ENCODE measurements at regions not wholly inside any gene's neighbourhood (a gene's known extent, or its start where the extent isn't known, plus 50 kb on each side); places are given as distances from the start of the nearest gene placed in this dataset.
"Not testable (repeated sequence)": the region's sequence is repeated elsewhere in the genome, so short reads cannot be mapped to it uniquely, and the experiment has no call there.

GRCh38 chr14:105709281-105710118 is 183.1 kb downstream of the TMEM121 start:
- Histone ChIP-seq H3K36me3 (ENCODE audit: control insufficient read depth, insufficient read depth, low read length) (no peaks in the 10 kb centered on the region), H3K27ac (ENCODE audit: insufficient read depth, low read length, poor library complexity, severe bottlenecking) (no peak overlapping the region), H3K9me3 (ENCODE audit: control insufficient read depth, low read length) (no peaks in the 10 kb centered on the region), H3K27me3 (replicated peaks; ENCODE audit: control insufficient read depth, insufficient read depth, low read length, poor library complexity, severe bottlenecking) (no peaks in the 10 kb centered on the region), H3K4me3 (ENCODE audit: insufficient read depth, low read depth, low read length, poor library complexity, severe bottlenecking) (no peak overlapping the region), H3K4me1 (ENCODE audit: control insufficient read depth, insufficient read depth, low read length, poor library complexity, severe bottlenecking) (no peaks in the 10 kb centered on the region)
- DNase-seq = no peak

GRCh38 chr14:105710119-105711043 is 184.0 kb downstream of the TMEM121 start:
- DNase-seq = no peak
- H3K4me3 ChIP-seq (ENCODE audit: insufficient read depth, low read depth, low read length, poor library complexity, severe bottlenecking) = no peak overlapping the region
- no peaks in the 10 kb centered on the region for H3K9me3 ChIP-seq (ENCODE audit: control insufficient read depth, low read length)
- no peaks in the 10 kb centered on the region for H3K36me3 ChIP-seq (ENCODE audit: control insufficient read depth, insufficient read depth, low read length)
- no peak overlapping the region for H3K27ac ChIP-seq (ENCODE audit: insufficient read depth, low read length, poor library complexity, severe bottlenecking)
- no peaks in the 10 kb centered on the region for H3K4me1 ChIP-seq (ENCODE audit: control insufficient read depth, insufficient read depth, low read length, poor library complexity, severe bottlenecking)
- no peaks in the 10 kb centered on the region for H3K27me3 ChIP-seq (replicated peaks; ENCODE audit: control insufficient read depth, insufficient read depth, low read length, poor library complexity, severe bottlenecking)

- Histone ChIP-seq H3K27me3 (replicated peaks; ENCODE audit: control insufficient read depth, insufficient read depth, low read length, poor library complexity, severe bottlenecking) (no peaks in the 10 kb centered on the region), H3K4me3 (ENCODE audit: insufficient read depth, low read depth, low read length, poor library complexity, severe bottlenecking) (no peak overlapping the region), H3K27ac (ENCODE audit: insufficient read depth, low read length, poor library complexity, severe bottlenecking) (no peak overlapping the region), H3K9me3 (ENCODE audit: control insufficient read depth, low read length) (no peaks in the 10 kb centered on the region), H3K36me3 (ENCODE audit: control insufficient read depth, insufficient read depth, low read length) (no peaks in the 10 kb centered on the region), H3K4me1 (ENCODE audit: control insufficient read depth, insufficient read depth, low read length, poor library complexity, severe bottlenecking) (no peaks in the 10 kb centered on the region)
- DNase-seq = no peak
These were observed 184.7 kb downstream of the TMEM121 start for GRCh38 chr14:105711044-105711620.

- DNase-seq = no peak
- no peak overlapping the region for H3K27ac ChIP-seq (ENCODE audit: insufficient read depth, low read length, poor library complexity, severe bottlenecking)
- H3K4me3 ChIP-seq (ENCODE audit: insufficient read depth, low read depth, low read length, poor library complexity, severe bottlenecking) = no peak overlapping the region
- no peaks in the 10 kb centered on the region for H3K4me1 ChIP-seq (ENCODE audit: control insufficient read depth, insufficient read depth, low read length, poor library complexity, severe bottlenecking)
- no peaks in the 10 kb centered on the region for H3K9me3 ChIP-seq (ENCODE audit: control insufficient read depth, low read length)
- H3K27me3 ChIP-seq (replicated peaks; ENCODE audit: control insufficient read depth, insufficient read depth, low read length, poor library complexity, severe bottlenecking) = no peaks in the 10 kb centered on the region
- no peaks in the 10 kb centered on the region for H3K36me3 ChIP-seq (ENCODE audit: control insufficient read depth, insufficient read depth, low read length)
These were observed 185.6 kb downstream of the TMEM121 start for GRCh38 chr14:105711841-105712460.

GRCh38 chr14:105712670-105713069 is 186.3 kb downstream of the TMEM121 start:
- H3K4me3 ChIP-seq (ENCODE audit: insufficient read depth, low read depth, low read length, poor library complexity, severe bottlenecking); H3K4me1 ChIP-seq (ENCODE audit: control insufficient read depth, insufficient read depth, low read length, poor library complexity, severe bottlenecking); H3K27me3 ChIP-seq (replicated peaks; ENCODE audit: control insufficient read depth, insufficient read depth, low read length, poor library complexity, severe bottlenecking); H3K9me3 ChIP-seq (ENCODE audit: control insufficient read depth, low read length); DNase-seq; H3K27ac ChIP-seq (ENCODE audit: insufficient read depth, low read length, poor library complexity, severe bottlenecking); H3K36me3 ChIP-seq (ENCODE audit: control insufficient read depth, insufficient read depth, low read length): not testable (repeated sequence)

GRCh38 chr14:105713160-105713559 is 186.8 kb downstream of the TMEM121 start:
- DNase-seq; H3K36me3 ChIP-seq (ENCODE audit: control insufficient read depth, insufficient read depth, low read length); H3K27me3 ChIP-seq (replicated peaks; ENCODE audit: control insufficient read depth, insufficient read depth, low read length, poor library complexity, severe bottlenecking): not testable (repeated sequence)

DNA sequence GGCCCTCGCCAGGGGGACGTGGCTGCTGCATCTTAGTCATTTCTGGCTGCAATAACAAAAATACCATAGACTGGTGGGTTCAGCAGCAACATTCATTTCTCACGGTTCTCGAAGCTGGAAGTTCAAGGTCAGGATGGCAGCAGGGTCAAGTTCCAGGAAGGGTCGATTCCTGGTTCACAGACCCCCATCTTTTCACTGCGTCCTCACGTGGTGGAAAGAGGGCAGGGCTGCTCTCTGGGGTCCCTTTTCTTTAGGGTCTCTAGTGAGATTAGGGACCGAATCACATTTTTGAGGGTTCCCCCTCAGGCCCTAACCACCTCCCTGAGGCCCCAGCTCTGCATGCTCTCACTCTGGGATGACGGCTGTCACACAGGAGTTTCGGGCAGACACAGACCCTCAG is 187.5 kb downstream of the TMEM121 start:
- not testable (repeated sequence) for DNase-seq; H3K4me3 ChIP-seq (ENCODE audit: insufficient read depth, low read depth, low read length, poor library complexity, severe bottlenecking); H3K27me3 ChIP-seq (replicated peaks; ENCODE audit: control insufficient read depth, insufficient read depth, low read length, poor library complexity, severe bottlenecking); H3K36me3 ChIP-seq (ENCODE audit: control insufficient read depth, insufficient read depth, low read length); H3K9me3 ChIP-seq (ENCODE audit: control insufficient read depth, low read length); H3K27ac ChIP-seq (ENCODE audit: insufficient read depth, low read length, poor library complexity, severe bottlenecking); H3K4me1 ChIP-seq (ENCODE audit: control insufficient read depth, insufficient read depth, low read length, poor library complexity, severe bottlenecking)

More at GRCh38 chr14:105713160-105713559, 186.8 kb downstream of the TMEM121 start:
- H3K27ac ChIP-seq (ENCODE audit: insufficient read depth, low read length, poor library complexity, severe bottlenecking); H3K4me1 ChIP-seq (ENCODE audit: control insufficient read depth, insufficient read depth, low read length, poor library complexity, severe bottlenecking); H3K4me3 ChIP-seq (ENCODE audit: insufficient read depth, low read depth, low read length, poor library complexity, severe bottlenecking); H3K9me3 ChIP-seq (ENCODE audit: control insufficient read depth, low read length): not testable (repeated sequence)

DNA sequence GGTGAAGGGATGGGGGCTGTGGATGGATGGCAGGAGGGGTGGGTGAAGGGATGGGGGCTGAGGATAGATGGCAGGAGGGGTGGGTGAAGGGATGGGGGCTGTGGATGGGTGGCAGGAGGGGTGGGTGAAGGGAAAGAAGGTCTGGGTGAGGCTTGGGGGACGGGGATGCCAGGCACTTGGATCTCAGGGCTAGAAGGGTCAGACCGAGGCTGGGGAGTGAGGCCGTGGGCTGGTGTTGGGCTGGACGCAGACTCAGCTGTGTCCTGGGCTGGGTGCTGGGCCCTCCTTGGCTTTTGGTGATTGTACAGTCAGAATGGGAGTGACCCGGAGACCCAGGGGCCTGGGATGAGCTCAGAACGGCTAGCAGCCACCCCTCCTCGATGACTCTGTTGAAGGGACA is 192.4 kb downstream of the TMEM121 start:
- not testable (repeated sequence) for H3K4me1 ChIP-seq (ENCODE audit: control insufficient read depth, insufficient read depth, low read length, poor library complexity, severe bottlenecking); H3K36me3 ChIP-seq (ENCODE audit: control insufficient read depth, insufficient read depth, low read length); H3K4me3 ChIP-seq (ENCODE audit: insufficient read depth, low read depth, low read length, poor library complexity, severe bottlenecking); H3K27me3 ChIP-seq (replicated peaks; ENCODE audit: control insufficient read depth, insufficient read depth, low read length, poor library complexity, severe bottlenecking); H3K9me3 ChIP-seq (ENCODE audit: control insufficient read depth, low read length); DNase-seq; H3K27ac ChIP-seq (ENCODE audit: insufficient read depth, low read length, poor library complexity, severe bottlenecking)

DNA sequence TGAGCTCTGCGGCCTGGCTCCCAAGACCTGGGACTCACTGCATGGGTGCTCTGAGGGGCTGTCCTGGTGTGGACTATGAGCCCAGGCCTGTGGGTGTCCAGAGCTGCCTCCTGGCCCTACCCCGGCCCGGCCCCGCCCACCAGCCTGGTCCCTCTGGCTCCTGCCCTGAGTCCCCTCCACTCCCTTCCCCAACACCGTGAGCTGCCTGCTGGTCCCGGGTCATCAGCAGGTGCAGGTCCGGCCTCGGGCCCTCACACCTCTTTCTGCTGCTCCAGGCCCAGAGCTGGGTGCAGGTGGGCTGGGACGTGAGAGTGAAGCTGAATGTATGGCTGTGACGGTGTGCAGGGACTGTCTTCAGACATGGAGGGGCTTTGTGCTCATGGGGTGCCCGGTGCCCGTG is 193.7 kb downstream of the TMEM121 start:
- H3K27me3 ChIP-seq (replicated peaks; ENCODE audit: control insufficient read depth, insufficient read depth, low read length, poor library complexity, severe bottlenecking); H3K36me3 ChIP-seq (ENCODE audit: control insufficient read depth, insufficient read depth, low read length); H3K9me3 ChIP-seq (ENCODE audit: control insufficient read depth, low read length); H3K4me1 ChIP-seq (ENCODE audit: control insufficient read depth, insufficient read depth, low read length, poor library complexity, severe bottlenecking); H3K4me3 ChIP-seq (ENCODE audit: insufficient read depth, low read depth, low read length, poor library complexity, severe bottlenecking); H3K27ac ChIP-seq (ENCODE audit: insufficient read depth, low read length, poor library complexity, severe bottlenecking); DNase-seq: not testable (repeated sequence)

All from effector memory CD4-positive, alpha-beta T cell (primary cell).